ENCODE measurements at regions not wholly inside any gene's neighbourhood (a gene's known extent, or its start where the extent isn't known, plus 50 kb on each side); places are given as distances from the start of the nearest gene placed in this dataset.

GRCh38 chr10:128405450-128405849, 279.2 kb upstream of the MKI67 start:
- intact Hi-C loops (cut with DNase I; ENCODE audit: low total_unique reads) = no loop called here
- no peak overlapping the region for H3K4me3 ChIP-seq (ENCODE audit: low read depth, poor library complexity, severe bottlenecking)
- TF ChIP-seq CTCF (IDR thresholded peaks at IDR 0.05) (no peak), POLR2A (IDR thresholded peaks at IDR 0.05) (no peak)
- WGBS, 2 donors = 72 to 82% methylated on average over 8 of the region's 8 CpGs
- DNase-seq (ENCODE audit: low spot score in 2 of 2) = no peak

- H3K4me3 ChIP-seq (ENCODE audit: low read depth, poor library complexity, severe bottlenecking) = no peak overlapping the region
- no peak for TF ChIP-seq CTCF (IDR thresholded peaks at IDR 0.05)
- 71 to 78% methylated on average over 1 of the region's 1 CpG for WGBS, 2 donors
- intact Hi-C loops (cut with DNase I; ENCODE audit: low total_unique reads) = no loop called here
- no peak for DNase-seq (ENCODE audit: low spot score in 2 of 2)
Measured at GRCh38 chr10:128411643-128412042, 285.4 kb upstream of the MKI67 start.

GRCh38 chr10:128414568-128414967, 288.3 kb upstream of the MKI67 start:
- no peak for TF ChIP-seq POLR2A (IDR thresholded peaks at IDR 0.05)
- no peak for TF ChIP-seq CTCF (IDR thresholded peaks at IDR 0.05)
- intact Hi-C loops (cut with DNase I; ENCODE audit: low total_unique reads) = no loop called here
- no peak overlapping the region for H3K4me3 ChIP-seq (ENCODE audit: low read depth, poor library complexity, severe bottlenecking)
- no peak for DNase-seq (ENCODE audit: low spot score in 2 of 2)
- 73 to 77% methylated on average over 5 of the region's 5 CpGs for WGBS, 2 donors

- 77 to 88% methylated on average over 6 of the region's 6 CpGs for WGBS, 2 donors
- TF ChIP-seq CTCF (IDR thresholded peaks at IDR 0.05) = no peak
- TF ChIP-seq POLR2A (IDR thresholded peaks at IDR 0.05) = no peak
Measured at GRCh38 chr10:128416231-128416630, 290.0 kb upstream of the MKI67 start.

GRCh38 chr10:128417826-128418225, 291.6 kb upstream of the MKI67 start:
- no peak for DNase-seq (ENCODE audit: low spot score in 2 of 2)
- TF ChIP-seq CTCF (IDR thresholded peaks at IDR 0.05) (no peak), POLR2A (IDR thresholded peaks at IDR 0.05) (no peak)
- WGBS, 2 donors = 63 to 86% methylated on average over 3 of the region's 3 CpGs
- intact Hi-C loops (cut with DNase I; ENCODE audit: low total_unique reads) = no loop called here
- H3K4me3 ChIP-seq (ENCODE audit: low read depth, poor library complexity, severe bottlenecking) = no peak overlapping the region

More at GRCh38 chr10:128416231-128416630, 290.0 kb upstream of the MKI67 start:
- no peak overlapping the region for H3K4me3 ChIP-seq (ENCODE audit: low read depth, poor library complexity, severe bottlenecking)
- DNase-seq (ENCODE audit: low spot score in 2 of 2) = no peak
- intact Hi-C loops (cut with DNase I; ENCODE audit: low total_unique reads) = no loop called here

- intact Hi-C loops (cut with DNase I; ENCODE audit: low total_unique reads) = no loop called here
- no peak for DNase-seq (ENCODE audit: low spot score in 2 of 2)
- no peak for TF ChIP-seq POLR2A (IDR thresholded peaks at IDR 0.05)
- no peak for TF ChIP-seq CTCF (IDR thresholded peaks at IDR 0.05)
- H3K4me3 ChIP-seq (ENCODE audit: low read depth, poor library complexity, severe bottlenecking) = no peak overlapping the region
- WGBS, 2 donors = 65 to 75% methylated on average over 5 of the region's 5 CpGs
Measured at GRCh38 chr10:128418819-128419218, 292.6 kb upstream of the MKI67 start.

All from lower leg skin (tissue), 4 donors.